DMS114 treated with DMSO at 0.1 percent for 48 hours (cell line): ENCODE measurements at regions not wholly inside any gene's neighbourhood (a gene's known extent, or its start where the extent isn't known, plus 50 kb on each side); places are given as distances from the start of the nearest gene placed in this dataset.

ENCODE experiments used
- DNase-seq: peaks from one replicate; lab custom pipeline; 2025; ENCODE audit not compliant: unreplicated experiment; lab: John Stamatoyannopoulos, UW

- DNase-seq = no peak
Observed at GRCh38 chr7:46652317-46652716, 731.2 kb upstream of the IGFBP3 start.

GRCh38 chr7:46651561-46652088, 730.6 kb upstream of the IGFBP3 start:
- no peak for DNase-seq

DNA sequence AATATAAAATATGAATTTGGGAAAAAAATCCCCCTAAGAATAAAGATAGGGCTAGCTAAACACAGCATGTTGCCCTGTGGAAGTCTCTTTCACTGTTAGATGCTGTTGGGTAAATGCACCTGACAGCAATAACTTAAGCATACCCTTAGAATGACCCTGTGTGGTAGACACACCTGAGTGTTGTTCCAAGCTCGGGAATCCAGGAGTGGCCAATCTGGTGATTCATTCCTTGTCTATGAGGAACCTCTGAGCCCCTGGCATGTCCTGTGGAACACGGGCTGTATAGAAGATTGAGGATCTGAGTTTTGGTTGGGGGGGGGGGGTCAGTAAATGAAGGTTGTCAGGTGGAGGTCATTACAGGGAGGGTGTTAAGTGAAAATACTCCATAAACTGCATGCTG, 730.0 kb upstream of the IGFBP3 start:
- DNase-seq = no peak

DNA sequence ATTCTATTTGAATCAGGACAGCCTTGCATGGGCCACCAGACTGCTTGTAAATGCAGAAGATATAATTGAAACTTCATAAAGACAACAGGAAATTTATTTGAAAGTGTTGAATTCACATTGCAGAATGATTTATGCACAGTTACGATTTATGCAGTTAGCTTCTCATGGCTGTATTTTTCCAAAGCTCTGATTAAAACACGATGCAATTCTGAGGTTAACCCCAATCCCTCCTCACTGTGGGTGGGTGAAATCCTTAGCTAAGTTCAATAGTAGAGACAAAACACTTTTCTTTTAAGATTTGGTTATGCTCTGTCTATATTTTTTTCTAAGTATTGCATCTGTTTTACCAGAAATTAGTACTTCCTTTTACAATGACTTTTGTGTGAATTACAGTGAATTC, 728.8 kb upstream of the IGFBP3 start:
- no peak for DNase-seq

GRCh38 chr7:46637793-46638735, 717.0 kb upstream of the IGFBP3 start:
- DNase-seq = no peak

DNA sequence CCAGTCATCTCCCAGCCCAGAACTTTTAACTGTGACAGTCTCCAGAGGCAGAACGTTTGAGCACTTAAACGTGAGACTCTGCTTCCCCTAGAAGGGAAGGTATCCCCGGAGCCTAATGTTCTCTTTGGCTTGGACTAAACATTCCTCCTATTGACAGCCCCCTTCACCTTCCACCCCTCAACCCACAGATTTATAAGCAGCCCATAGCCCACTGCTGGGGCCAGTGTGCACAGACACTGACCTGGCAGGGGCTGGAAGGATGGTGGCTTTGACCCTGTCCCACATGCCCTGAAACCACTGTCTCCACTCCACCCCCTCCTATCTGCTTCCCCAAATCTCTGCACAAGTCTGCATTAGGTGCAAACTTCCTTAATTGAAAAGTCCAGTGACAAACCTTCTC, 715.0 kb upstream of the IGFBP3 start:
- DNase-seq = no peak

- no peak for DNase-seq
Observed at GRCh38 chr7:46633630-46634240, 712.7 kb upstream of the IGFBP3 start.

- no peak for DNase-seq
Observed at GRCh38 chr7:46633200-46633599, 712.1 kb upstream of the IGFBP3 start.

DNA sequence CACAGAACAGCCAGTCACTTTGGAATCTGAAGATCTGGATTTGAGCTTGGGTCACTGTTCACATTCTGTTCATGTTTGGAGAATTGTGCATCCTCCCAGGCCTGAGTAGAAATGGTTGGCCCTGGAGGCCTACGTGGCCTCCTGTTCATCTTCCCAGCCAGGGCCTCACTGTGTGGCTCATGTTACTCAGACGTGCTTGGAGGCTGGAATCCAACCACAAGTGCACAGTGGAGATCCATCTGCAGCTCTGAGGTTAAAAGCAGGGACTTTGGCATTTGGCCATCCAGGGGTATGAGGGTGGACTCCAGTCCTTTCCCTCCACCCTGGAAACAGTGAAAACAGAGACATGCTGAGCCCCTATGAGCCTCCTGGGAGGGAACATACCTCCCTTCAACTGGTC, 709.0 kb upstream of the IGFBP3 start:
- DNase-seq = no peak

DNA sequence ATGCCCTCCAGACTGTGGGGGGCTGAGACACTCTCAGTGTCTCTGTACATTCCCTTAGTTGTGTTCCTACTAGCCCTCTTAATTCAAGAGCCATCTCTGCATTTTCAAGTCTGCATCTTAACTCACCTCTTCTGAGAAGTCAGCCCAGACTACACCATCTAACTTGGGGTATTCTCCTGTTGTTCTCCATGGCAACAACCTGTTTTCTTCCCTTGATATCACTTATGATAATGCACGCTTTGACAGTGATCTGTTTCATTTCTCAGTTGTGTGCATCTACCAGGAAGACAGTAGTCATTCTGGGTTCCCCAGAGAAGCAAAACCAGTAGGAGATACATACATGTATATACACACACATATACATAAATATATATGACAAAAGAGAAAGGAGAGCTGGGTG, 707.3 kb upstream of the IGFBP3 start:
- DNase-seq = no peak

DNA sequence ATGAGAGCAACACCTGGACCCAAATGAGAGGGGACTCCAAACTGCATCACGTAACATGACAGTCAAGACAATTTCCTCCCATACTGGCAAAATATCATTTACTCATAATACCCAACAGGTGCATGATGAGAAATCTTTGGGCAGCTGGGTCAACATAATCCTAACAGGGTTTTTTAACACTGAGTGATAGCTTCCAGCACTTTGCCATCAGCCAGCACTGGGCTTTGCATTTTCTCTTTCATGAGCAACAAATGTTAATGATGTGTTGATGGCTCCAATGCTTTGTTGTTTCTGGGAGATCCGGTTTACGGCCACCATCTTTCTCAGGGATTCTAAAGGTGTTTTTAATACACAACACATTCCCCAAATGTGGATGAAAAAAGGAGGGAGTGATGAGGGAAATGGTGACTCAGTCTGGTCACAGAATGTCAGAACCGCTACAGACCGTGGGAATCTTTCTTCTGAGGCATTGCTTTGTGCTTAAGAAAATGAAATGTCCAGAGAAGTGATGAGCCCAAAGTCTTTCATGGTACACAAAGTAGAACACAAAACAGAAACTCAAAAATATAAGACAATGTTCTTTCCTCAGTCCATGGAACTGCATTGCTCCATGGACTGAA, 705.7 kb upstream of the IGFBP3 start:
- DNase-seq = no peak

- no peak for DNase-seq
Observed at GRCh38 chr7:46626261-46626660, 705.2 kb upstream of the IGFBP3 start.

- no peak for DNase-seq
Observed at GRCh38 chr7:46625032-46625431, 704.0 kb upstream of the IGFBP3 start.

GRCh38 chr7:46622251-46622650, 701.2 kb upstream of the IGFBP3 start:
- no peak for DNase-seq

DNA sequence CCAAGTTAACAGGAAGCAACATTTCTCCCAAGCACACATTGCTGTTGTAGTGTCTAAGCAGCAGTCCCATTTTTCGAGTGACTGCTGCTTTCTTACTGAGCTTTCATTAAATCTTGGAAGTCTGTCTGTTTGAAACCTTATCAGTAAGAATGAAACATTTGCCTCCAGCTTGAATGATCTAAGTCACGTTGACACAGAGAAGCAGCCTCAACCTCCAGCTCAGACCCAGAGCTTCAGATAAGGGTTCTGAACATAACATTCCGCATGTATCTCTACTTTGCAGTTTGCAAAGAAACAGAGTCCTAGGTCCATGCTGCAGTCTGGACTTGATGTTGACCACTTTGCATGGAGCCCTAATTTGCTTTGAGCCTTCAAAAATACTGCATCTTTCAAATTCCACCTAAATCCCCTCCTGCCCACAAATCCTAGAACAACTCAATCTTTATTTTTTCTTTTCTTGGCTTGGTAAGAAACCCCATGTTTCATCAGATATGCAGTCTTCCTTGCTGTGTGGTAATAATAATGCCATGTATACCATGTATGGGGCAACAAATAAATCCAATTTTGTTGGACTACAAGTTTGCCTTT, 698.7 kb upstream of the IGFBP3 start:
- no peak for DNase-seq

GRCh38 chr7:46616636-46617035, 695.6 kb upstream of the IGFBP3 start:
- DNase-seq = no peak

GRCh38 chr7:46613551-46613950, 692.5 kb upstream of the IGFBP3 start:
- DNase-seq = no peak

DNA sequence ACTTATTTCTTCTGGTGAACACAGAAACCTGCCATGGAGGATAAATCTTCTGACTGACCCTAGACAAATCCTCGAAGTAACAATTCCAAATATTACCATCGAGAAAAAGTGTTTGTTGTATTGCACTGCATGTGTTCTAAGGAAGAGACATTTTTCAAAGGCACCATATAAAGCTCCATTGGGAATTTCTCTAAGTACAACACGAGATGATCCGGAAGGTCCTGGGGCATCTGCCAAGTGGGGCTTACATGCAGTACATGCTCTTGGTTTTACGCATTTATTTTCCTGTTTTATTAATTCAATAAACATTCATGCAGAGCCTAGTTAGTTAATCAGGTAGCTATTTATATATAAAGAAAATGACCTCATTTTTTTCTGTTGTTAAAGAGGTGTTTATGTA, 692.0 kb upstream of the IGFBP3 start:
- DNase-seq = no peak

DNA sequence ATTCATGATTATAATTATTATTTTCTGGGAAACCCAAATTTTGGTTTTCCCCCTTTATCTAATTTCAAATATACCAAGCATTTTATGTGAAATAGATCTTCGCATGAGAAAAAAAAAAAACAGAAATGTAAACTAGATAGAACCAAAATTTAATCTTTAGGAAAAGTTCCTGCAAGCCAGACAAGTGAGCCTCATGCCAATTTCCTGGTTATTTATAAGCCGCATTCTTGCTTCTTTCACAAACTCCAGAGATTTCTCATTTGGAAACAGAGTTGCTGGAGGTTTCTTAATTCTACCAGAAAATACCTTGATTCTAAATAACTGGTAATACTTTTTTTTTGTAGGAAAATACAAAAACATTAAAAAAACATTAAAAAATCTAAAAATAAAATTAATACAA, 690.4 kb upstream of the IGFBP3 start:
- DNase-seq = no peak

- no peak for DNase-seq
Observed at GRCh38 chr7:46610746-46611145, 689.7 kb upstream of the IGFBP3 start.

DNA sequence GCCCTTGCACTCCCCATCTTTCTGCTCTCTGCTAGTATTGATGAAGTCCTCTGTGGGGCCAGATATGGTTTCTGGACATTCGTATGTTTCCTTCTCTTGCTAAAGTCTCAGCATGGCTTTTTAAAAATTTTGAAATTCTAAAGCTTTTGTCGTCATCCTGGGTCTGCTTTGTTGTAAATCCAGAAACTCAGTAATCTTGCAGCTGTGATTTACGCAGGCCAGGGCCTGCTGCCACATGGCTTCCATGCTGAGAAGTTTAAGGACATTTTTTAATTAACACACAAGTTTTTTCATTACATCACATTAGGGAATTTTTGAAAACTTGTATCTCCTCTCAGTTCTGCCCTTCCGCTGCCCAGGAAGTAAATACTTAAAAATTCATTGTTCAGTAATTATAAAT, 686.1 kb upstream of the IGFBP3 start:
- DNase-seq = no peak

GRCh38 chr7:46606761-46607160, 685.7 kb upstream of the IGFBP3 start:
- no peak for DNase-seq
